IMR-90 (cell line): ENCODE measurements at regions not wholly inside any gene's neighbourhood (a gene's known extent, or its start where the extent isn't known, plus 50 kb on each side); places are given as distances from the start of the nearest gene placed in this dataset.

Experiments
- ATAC-seq: fragments of 200-7000 bp; cut with Tn5 transposase; 2 replicates; pipeline ENCODE4 v1.9.1; 2020; ENCODE audit warnings: low read depth, mild to moderate bottlenecking, moderate library complexity
- BruUV-seq: library from RNA; stranded (reverse); fragments of 400-500 nt; replicated peaks from 2 replicates; lab custom pipeline; 2021; lab: Mats Ljungman, UMichigan
- CTCF ChIA-PET: fragments of 300-600 bp; formaldehyde crosslinking; extraction: SDS; loops from one replicate; lab custom pipeline; 2021; ENCODE audit warnings: antibody characterized with exemption; lab: Yijun Ruan, JAX
- POLR2A ChIA-PET: fragments of 300-600 bp; sonication (Branson Sonifier 250); formaldehyde crosslinking; loops from one replicate; lab custom pipeline; 2022; ENCODE audit warnings: antibody characterized with exemption; ENCODE audit not compliant: unreplicated experiment; lab: Charles Lee
- DNase-seq: peaks from one replicate; pipeline ENCODE4 v3.0.0; 2013
- H2AFZ ChIP-seq: replicated peaks from 2 replicates; pipeline ENCODE3; 2013; ENCODE audit warnings: low read length, mild to moderate bottlenecking; ENCODE audit not compliant: poor library complexity
- H2AK5ac ChIP-seq: 2 replicates; pipeline ENCODE4 v1.6.1; 2013; ENCODE audit warnings: low read depth, low read length, inconsistent platforms
- H2AK9ac ChIP-seq: replicated peaks from 2 replicates; pipeline ENCODE3; 2013; ENCODE audit warnings: mild to moderate bottlenecking, low read depth, low read length, moderate library complexity; ENCODE audit not compliant: poor library complexity
- H2BK120ac ChIP-seq: 2 replicates; pipeline ENCODE4 v1.6.1; 2013; ENCODE audit warnings: low read depth, low read length, inconsistent platforms
- H2BK15ac ChIP-seq: 3 replicates; pipeline ENCODE4 v1.6.1; 2013; ENCODE audit warnings: low read depth, low read length, inconsistent platforms
- H2BK20ac ChIP-seq: 2 replicates; pipeline ENCODE4 v1.6.1; 2013; ENCODE audit warnings: low read depth, mild to moderate bottlenecking, inconsistent platforms, low read length, moderate library complexity
- H2BK5ac ChIP-seq: 2 replicates; pipeline ENCODE4 v1.6.1; 2013; ENCODE audit warnings: mild to moderate bottlenecking, low read depth, low read length, inconsistent platforms; ENCODE audit not compliant: poor library complexity, severe bottlenecking
- H3K14ac ChIP-seq: replicated peaks from 2 replicates; pipeline ENCODE4 v1.6.1; 2013; ENCODE audit warnings: low read depth, low read length, inconsistent platforms
- H3K18ac ChIP-seq: 2 replicates; pipeline ENCODE4 v1.6.1; 2013; ENCODE audit warnings: low read depth, low read length, control low read depth
- H3K23ac ChIP-seq: 2 replicates; pipeline ENCODE4 v1.6.1; 2013; ENCODE audit warnings: low read depth, low read length, inconsistent platforms
- H3K27ac ChIP-seq: 2 replicates; pipeline ENCODE4 v1.5.1; 2013; ENCODE audit warnings: mild to moderate bottlenecking, control low read depth, low read length; ENCODE audit not compliant: insufficient read depth
- H3K27me3 ChIP-seq: 2 replicates; pipeline ENCODE4 v1.6.1; 2013; ENCODE audit warnings: low read length; ENCODE audit not compliant: control insufficient read depth, insufficient read depth
- H3K36me3 ChIP-seq: 2 replicates; pipeline ENCODE4 v1.6.1; 2013; ENCODE audit warnings: low read length, mixed read lengths; ENCODE audit not compliant: control insufficient read depth, insufficient read depth
- H3K4ac ChIP-seq: 2 replicates; pipeline ENCODE4 v1.6.1; 2013; ENCODE audit warnings: low read depth, low read length, inconsistent platforms
- H3K4me1 ChIP-seq: 2 replicates; pipeline ENCODE4 v1.6.1; 2013; ENCODE audit warnings: low read length, mixed read lengths; ENCODE audit not compliant: control insufficient read depth, insufficient read depth
- H3K4me2 ChIP-seq: 2 replicates; pipeline ENCODE4 v1.6.1; 2013; ENCODE audit warnings: low read depth, mild to moderate bottlenecking, control low read depth, low read length, moderate library complexity
- H3K4me3 ChIP-seq: 2 replicates; pipeline ENCODE4 v1.5.1; 2013; ENCODE audit warnings: low read depth, mild to moderate bottlenecking, control low read depth, low read length, moderate library complexity; ENCODE audit not compliant: insufficient read depth
- H3K56ac ChIP-seq: 2 replicates; pipeline ENCODE4 v1.6.1; 2013; ENCODE audit warnings: low read length, inconsistent platforms; ENCODE audit not compliant: insufficient read depth; ENCODE audit errors: extremely low read depth
- H3K79me1 ChIP-seq, 2 experiments: 2 replicates each; pipeline ENCODE4 v1.6.1; 2013; ENCODE audit warnings: low read length in 2 of 2, inconsistent platforms in 1 of 2, low read depth in 1 of 2
- H3K9ac ChIP-seq: 2 replicates; pipeline ENCODE4 v1.6.1; 2013; ENCODE audit warnings: low read depth, low read length, control low read depth
- H3K9me1 ChIP-seq: 2 replicates; pipeline ENCODE4 v1.6.1; 2013; ENCODE audit warnings: low read length, inconsistent platforms; ENCODE audit not compliant: insufficient read depth
- H3K9me3 ChIP-seq: 2 replicates; pipeline ENCODE4 v1.6.1; 2013; ENCODE audit warnings: low read length; ENCODE audit not compliant: control insufficient read depth, insufficient read depth
- H4K20me1 ChIP-seq: 2 replicates; pipeline ENCODE4 v1.6.1; 2013; ENCODE audit warnings: low read length, inconsistent platforms; ENCODE audit not compliant: insufficient read depth
- H4K5ac ChIP-seq: 2 replicates; pipeline ENCODE4 v1.6.1; 2013; ENCODE audit warnings: mild to moderate bottlenecking, low read depth, low read length, control low read depth
- H4K8ac ChIP-seq, 2 experiments: 2 replicates each; pipeline ENCODE4 v1.6.1; 2013; ENCODE audit warnings: low read depth in 2 of 2, low read length in 2 of 2, control low read depth in 1 of 2, inconsistent platforms in 1 of 2
- H4K91ac ChIP-seq: 2 replicates; pipeline ENCODE4 v1.6.1; 2013; ENCODE audit warnings: low read depth, low read length, inconsistent platforms; ENCODE audit not compliant: insufficient read depth
- BHLHE40 ChIP-seq: fragments of 150-350 bp; IDR thresholded peaks from 2 replicates; pipeline ENCODE4 v1.6.1; 2016; ENCODE audit warnings: mild to moderate bottlenecking, low read depth, low read length
- FOS ChIP-seq: fragments of 150-350 bp; IDR thresholded peaks from 2 replicates; pipeline ENCODE4 v1.6.1; 2016; ENCODE audit warnings: low read depth, low read length
- MAFK ChIP-seq: IDR thresholded peaks from 2 replicates; pipeline ENCODE4 v1.6.1; 2012; ENCODE audit warnings: low read depth, low read length, improper control_type of control experiment
- MAZ ChIP-seq: IDR thresholded peaks from 2 replicates; pipeline ENCODE4 v1.6.1; 2012; ENCODE audit warnings: low read depth, mild to moderate bottlenecking, low read length, improper control_type of control experiment, moderate library complexity, borderline replicate concordance
- MXI1 ChIP-seq: IDR thresholded peaks from 2 replicates; pipeline ENCODE4 v1.6.1; 2012; ENCODE audit warnings: low read depth, mild to moderate bottlenecking, low read length, moderate library complexity, borderline replicate concordance
- NFE2L2 ChIP-seq: fragments of 150-350 bp; IDR thresholded peaks from 2 replicates; pipeline ENCODE4 v1.6.1; 2016; ENCODE audit warnings: low read depth, mild to moderate bottlenecking, low read length
- POLR2A ChIP-seq: IDR thresholded peaks from 2 replicates; pipeline ENCODE4 v1.6.1; 2012; ENCODE audit warnings: mild to moderate bottlenecking, low read depth, low read length
- RCOR1 ChIP-seq: IDR thresholded peaks from 2 replicates; pipeline ENCODE4 v1.6.1; 2012; ENCODE audit warnings: mild to moderate bottlenecking, low read length, improper control_type of control experiment; ENCODE audit not compliant: insufficient replicate concordance
- SMC3 ChIP-seq: fragments of 150-350 bp; IDR thresholded peaks from 2 replicates; pipeline ENCODE4 v1.6.1; 2016; ENCODE audit warnings: low read depth, mild to moderate bottlenecking, antibody characterized with exemption, low read length, moderate library complexity
- WGBS, 2 experiments: methylation state at CpG; one replicate each; pipeline versions ENCODE4 v1.1.5 to v1.1.7; 2013; ENCODE audit warnings: missing lambda C conversion rate in 2 of 2; ENCODE audit not compliant: insufficient read length in 1 of 2; ENCODE audit errors: extremely low coverage in 2 of 2; 5-methylcytosine and 5-hydroxymethylcytosine counted together
- dilution Hi-C: fragments of 300-500 bp; cut with HindIII; formaldehyde crosslinking; loops from one replicate; pipeline ENCODE4 v1.14.3; 2018; ENCODE audit warnings: low sequenced_read_pairs; ENCODE audit not compliant: unreplicated experiment
- in situ Hi-C: fragments of 300-500 bp; cut with MboI; formaldehyde crosslinking; loops from 3 replicates; pipeline ENCODE4 v1.14.3; 2019; ENCODE audit warnings: low sequenced_read_pairs, inconsistent platforms, mixed read lengths
- intact Hi-C: fragments of 100-400 bp; cut with micrococcal nuclease; formaldehyde crosslinking; loops from 2 replicates; pipeline ENCODE4 v1.10.0; 2022
- TF ChIP-seq, protein P1 (sequence below): fragments of 150-350 bp; IDR thresholded peaks from 2 replicates; pipeline ENCODE4 v1.6.1; 2017; ENCODE audit warnings: mild to moderate bottlenecking, antibody characterized with exemption, low read length, low read depth
- TF ChIP-seq, protein P2 (sequence below): conservative IDR thresholded peaks from 2 replicates; pipeline ENCODE4 v1.5.1; 2012; ENCODE audit warnings: mild to moderate bottlenecking, low read depth, low read length, improper control_type of control experiment

DNA sequence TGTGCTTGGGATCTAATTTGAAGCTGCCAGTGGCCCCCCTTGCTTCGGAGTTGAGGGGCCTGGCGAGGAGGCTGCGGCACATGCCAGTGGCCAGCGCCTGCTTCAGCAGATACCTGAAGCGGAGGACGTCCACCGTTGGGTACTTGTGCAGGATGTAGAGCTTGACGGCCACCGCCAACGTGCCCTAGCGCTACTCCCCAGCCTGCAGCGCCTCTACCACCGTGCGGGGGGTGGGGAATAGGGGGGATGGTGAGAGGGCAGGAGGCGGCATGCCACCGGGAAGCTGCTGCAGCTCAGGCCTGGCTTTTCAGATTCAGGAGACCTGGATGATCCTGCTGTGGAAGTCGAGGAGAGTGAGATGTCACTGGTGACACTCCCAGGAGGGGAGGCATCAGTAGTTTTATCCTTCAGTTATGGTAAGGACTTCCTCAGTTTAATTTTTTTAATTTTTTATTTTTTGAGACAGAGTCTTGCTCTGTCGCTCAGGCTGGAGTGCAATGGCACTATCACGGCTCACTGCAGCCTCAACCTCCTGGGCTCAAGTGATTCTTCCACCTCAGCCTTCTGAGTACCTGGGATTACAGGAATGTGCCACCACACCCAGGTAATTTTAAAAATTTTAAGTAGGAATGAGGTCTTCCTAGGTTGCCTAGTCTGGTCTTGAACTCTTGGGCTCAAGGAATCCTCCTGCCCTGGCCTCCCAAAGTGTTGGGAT, 150.6 kb upstream of the FRMD4B start:
- H2AFZ ChIP-seq, result no peak overlapping the region
- H3K36me3 ChIP-seq, result no peaks in the 10 kb centered on the region
- H3K56ac ChIP-seq, result no peak overlapping the region
- no peak overlapping the region for H2AK9ac ChIP-seq
- H3K18ac ChIP-seq, result no peak overlapping the region
- no peak overlapping the region for H3K23ac ChIP-seq
- no peak overlapping the region for H4K5ac ChIP-seq
- DNase-seq (no peak), ATAC-seq (no peak)
- TF ChIP-seq BHLHE40 (no peak), NFE2L2 (no peak), MAZ (no peak), FOS (no peak), POLR2A (no peak), MXI1 (no peak), SMC3 (no peak), RCOR1 (no peak), MAFK (no peak)
- TF ChIP-seq, protein P1, sequence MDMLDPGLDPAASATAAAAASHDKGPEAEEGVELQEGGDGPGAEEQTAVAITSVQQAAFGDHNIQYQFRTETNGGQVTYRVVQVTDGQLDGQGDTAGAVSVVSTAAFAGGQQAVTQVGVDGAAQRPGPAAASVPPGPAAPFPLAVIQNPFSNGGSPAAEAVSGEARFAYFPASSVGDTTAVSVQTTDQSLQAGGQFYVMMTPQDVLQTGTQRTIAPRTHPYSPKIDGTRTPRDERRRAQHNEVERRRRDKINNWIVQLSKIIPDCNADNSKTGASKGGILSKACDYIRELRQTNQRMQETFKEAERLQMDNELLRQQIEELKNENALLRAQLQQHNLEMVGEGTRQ, result no peak
- TF ChIP-seq, protein P2, sequence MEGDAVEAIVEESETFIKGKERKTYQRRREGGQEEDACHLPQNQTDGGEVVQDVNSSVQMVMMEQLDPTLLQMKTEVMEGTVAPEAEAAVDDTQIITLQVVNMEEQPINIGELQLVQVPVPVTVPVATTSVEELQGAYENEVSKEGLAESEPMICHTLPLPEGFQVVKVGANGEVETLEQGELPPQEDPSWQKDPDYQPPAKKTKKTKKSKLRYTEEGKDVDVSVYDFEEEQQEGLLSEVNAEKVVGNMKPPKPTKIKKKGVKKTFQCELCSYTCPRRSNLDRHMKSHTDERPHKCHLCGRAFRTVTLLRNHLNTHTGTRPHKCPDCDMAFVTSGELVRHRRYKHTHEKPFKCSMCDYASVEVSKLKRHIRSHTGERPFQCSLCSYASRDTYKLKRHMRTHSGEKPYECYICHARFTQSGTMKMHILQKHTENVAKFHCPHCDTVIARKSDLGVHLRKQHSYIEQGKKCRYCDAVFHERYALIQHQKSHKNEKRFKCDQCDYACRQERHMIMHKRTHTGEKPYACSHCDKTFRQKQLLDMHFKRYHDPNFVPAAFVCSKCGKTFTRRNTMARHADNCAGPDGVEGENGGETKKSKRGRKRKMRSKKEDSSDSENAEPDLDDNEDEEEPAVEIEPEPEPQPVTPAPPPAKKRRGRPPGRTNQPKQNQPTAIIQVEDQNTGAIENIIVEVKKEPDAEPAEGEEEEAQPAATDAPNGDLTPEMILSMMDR, result no peak
- POLR2A ChIA-PET, result no interaction called here
- no peaks in the 10 kb centered on the region for H3K9me1 ChIP-seq
- dilution Hi-C loops (no loop called here), intact Hi-C loops (no loop called here), in situ Hi-C loops (no loop called here)
- no peak overlapping the region for H3K4me3 ChIP-seq
- H3K4me2 ChIP-seq, result no peak overlapping the region
- H3K27me3 ChIP-seq, result peaks cover 11% of the 10 kb centered on the region
- H3K4ac ChIP-seq, result no peak overlapping the region
- H2AK5ac ChIP-seq, result no peak overlapping the region
- no peak overlapping the region for H3K14ac ChIP-seq
- no peak overlapping the region for H3K9ac ChIP-seq
- CTCF ChIA-PET, result no interaction called here
- H4K8ac ChIP-seq, result no peak overlapping the region
- no TSS peak for BruUV-seq
- H2BK120ac ChIP-seq, result no peak overlapping the region
- no peak overlapping the region for H4K91ac ChIP-seq
- H2BK15ac ChIP-seq, result no peak overlapping the region
- H2BK20ac ChIP-seq, result no peak overlapping the region
- H3K27ac ChIP-seq, result no peak overlapping the region
- WGBS, 2 experiments, result 50% methylated on average over 2 of the region's 19 CpGs; no CpG with 5 or more reads in 1 of the 2 experiments
- no peak overlapping the region for H2BK5ac ChIP-seq
- H3K4me1 ChIP-seq, result no peaks in the 10 kb centered on the region
- H3K79me1 ChIP-seq, result no peaks in the 10 kb centered on the region
- H4K20me1 ChIP-seq, result no peaks in the 10 kb centered on the region
- no peaks in the 10 kb centered on the region for H3K9me3 ChIP-seq
